Body of pancreas (tissue), 4 donors: ENCODE measurements at regions not wholly inside any gene's neighbourhood (a gene's known extent, or its start where the extent isn't known, plus 50 kb on each side); places are given as distances from the start of the nearest gene placed in this dataset.

Experiments used
- POLR2A ChIP-seq, 3 donors: fragments of 450-650 bp; IDR thresholded peaks; one replicate each; pipeline ENCODE4 v1.6.1; 2016; ENCODE audit warnings: antibody characterized with exemption in 3 of 3, mild to moderate bottlenecking in 2 of 3
- TF ChIP-seq, protein P1 (sequence below), 7 experiments: fragments of 450-650 bp in 4 of 7; fragments of 200-600 bp in 3 of 7; sonication (generic) in 3 of 7; IDR thresholded peaks; one replicate each; pipeline ENCODE4 v1.5.1; 2016 to 2019; ENCODE audit warnings: antibody characterized with exemption in 7 of 7

DNA sequence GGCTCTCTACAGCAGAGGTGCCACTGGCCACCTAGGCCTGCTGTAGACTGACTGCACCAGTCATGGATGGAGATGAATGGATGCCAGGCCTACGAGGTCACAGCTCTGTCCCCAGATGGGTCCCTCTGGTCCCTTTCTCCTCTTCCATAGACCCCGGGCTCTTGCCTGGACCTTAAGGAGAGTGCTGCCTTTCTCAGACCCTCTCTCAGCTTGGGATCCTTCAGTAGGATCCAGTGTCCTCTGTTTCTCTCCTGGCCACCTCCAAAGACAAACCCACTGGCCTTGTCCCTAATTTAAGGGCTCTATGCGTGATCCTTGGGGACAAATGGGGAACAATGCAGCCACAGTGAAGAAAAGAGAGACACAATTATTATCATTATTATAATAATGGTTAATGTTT, 189.3 kb upstream of the C16orf82 start:
- TF ChIP-seq, protein P1, sequence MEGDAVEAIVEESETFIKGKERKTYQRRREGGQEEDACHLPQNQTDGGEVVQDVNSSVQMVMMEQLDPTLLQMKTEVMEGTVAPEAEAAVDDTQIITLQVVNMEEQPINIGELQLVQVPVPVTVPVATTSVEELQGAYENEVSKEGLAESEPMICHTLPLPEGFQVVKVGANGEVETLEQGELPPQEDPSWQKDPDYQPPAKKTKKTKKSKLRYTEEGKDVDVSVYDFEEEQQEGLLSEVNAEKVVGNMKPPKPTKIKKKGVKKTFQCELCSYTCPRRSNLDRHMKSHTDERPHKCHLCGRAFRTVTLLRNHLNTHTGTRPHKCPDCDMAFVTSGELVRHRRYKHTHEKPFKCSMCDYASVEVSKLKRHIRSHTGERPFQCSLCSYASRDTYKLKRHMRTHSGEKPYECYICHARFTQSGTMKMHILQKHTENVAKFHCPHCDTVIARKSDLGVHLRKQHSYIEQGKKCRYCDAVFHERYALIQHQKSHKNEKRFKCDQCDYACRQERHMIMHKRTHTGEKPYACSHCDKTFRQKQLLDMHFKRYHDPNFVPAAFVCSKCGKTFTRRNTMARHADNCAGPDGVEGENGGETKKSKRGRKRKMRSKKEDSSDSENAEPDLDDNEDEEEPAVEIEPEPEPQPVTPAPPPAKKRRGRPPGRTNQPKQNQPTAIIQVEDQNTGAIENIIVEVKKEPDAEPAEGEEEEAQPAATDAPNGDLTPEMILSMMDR (IDR thresholded peaks at IDR 0.05) = no peak
- TF ChIP-seq POLR2A (IDR thresholded peaks at IDR 0.05) = no peak
